Tibial nerve (tissue), 4 donors: ENCODE measurements at regions not wholly inside any gene's neighbourhood (a gene's known extent, or its start where the extent isn't known, plus 50 kb on each side); places are given as distances from the start of the nearest gene placed in this dataset.

Experiments used
- EP300 ChIP-seq, 2 donors: sonication (generic); formaldehyde crosslinking; IDR thresholded peaks; one replicate each; pipeline ENCODE4 v1.6.1; 2017; ENCODE audit warnings: antibody characterized with exemption in 2 of 2, mild to moderate bottlenecking in 1 of 2
- POLR2A ChIP-seq, 2 donors: fragments of 450-650 bp; IDR thresholded peaks; one replicate each; pipeline ENCODE4 v1.6.1; 2017; ENCODE audit warnings: antibody characterized with exemption in 2 of 2, mild to moderate bottlenecking in 2 of 2, moderate library complexity in 2 of 2
- TF ChIP-seq, protein P1 (sequence below), 5 experiments: fragments of 200-600 bp in 3 of 5; fragments of 450-650 bp in 2 of 5; sonication (generic) in 3 of 5; IDR thresholded peaks; one replicate each; pipeline ENCODE4 v1.5.1; 2016 to 2019; ENCODE audit warnings: antibody characterized with exemption in 5 of 5, mild to moderate bottlenecking in 3 of 5, moderate library complexity in 2 of 5

- TF ChIP-seq, protein P1, sequence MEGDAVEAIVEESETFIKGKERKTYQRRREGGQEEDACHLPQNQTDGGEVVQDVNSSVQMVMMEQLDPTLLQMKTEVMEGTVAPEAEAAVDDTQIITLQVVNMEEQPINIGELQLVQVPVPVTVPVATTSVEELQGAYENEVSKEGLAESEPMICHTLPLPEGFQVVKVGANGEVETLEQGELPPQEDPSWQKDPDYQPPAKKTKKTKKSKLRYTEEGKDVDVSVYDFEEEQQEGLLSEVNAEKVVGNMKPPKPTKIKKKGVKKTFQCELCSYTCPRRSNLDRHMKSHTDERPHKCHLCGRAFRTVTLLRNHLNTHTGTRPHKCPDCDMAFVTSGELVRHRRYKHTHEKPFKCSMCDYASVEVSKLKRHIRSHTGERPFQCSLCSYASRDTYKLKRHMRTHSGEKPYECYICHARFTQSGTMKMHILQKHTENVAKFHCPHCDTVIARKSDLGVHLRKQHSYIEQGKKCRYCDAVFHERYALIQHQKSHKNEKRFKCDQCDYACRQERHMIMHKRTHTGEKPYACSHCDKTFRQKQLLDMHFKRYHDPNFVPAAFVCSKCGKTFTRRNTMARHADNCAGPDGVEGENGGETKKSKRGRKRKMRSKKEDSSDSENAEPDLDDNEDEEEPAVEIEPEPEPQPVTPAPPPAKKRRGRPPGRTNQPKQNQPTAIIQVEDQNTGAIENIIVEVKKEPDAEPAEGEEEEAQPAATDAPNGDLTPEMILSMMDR (IDR thresholded peaks at IDR 0.05): no peak
- TF ChIP-seq POLR2A (IDR thresholded peaks at IDR 0.05) (no peak), EP300 (IDR thresholded peaks at IDR 0.05) (no peak)
These were observed 90.5 kb upstream of the MGAT5 start for GRCh38 chr2:134163336-134163735.
